ENCODE measurements at regions not wholly inside any gene's neighbourhood (a gene's known extent, or its start where the extent isn't known, plus 50 kb on each side); places are given as distances from the start of the nearest gene placed in this dataset.
"Not testable (repeated sequence)": the region's sequence is repeated elsewhere in the genome, so short reads cannot be mapped to it uniquely, and the experiment has no call there.

DNA sequence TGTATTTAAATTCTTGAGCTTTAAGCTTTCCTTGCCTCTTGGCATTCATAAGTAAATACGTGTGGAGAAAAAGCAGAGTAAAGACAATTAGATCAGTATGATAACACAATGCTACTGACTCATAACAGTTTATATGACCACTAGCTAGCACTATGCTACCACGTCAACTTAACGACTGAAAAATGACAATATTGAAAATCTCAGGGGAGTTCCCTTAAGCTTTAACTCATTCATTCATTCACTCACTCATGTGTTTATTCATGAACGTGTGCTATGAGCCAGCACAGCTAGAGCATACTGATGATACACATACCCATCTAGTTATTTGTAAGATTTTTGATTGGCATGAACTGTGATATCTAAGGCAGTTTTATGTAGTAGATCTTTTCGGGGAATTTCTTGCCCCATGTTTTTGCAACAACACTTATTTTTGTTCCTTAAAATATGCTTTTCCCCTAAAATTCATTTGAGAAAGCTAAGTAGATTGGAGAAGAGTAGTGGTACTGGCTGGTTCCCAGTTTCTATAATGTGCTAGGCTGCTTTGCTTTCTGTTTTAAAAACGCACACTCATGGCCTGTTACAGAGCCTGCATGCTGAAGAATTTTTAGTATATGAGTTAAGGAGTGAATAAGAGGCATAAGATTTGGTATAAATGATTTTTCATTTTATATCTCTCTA, 57.4 kb upstream of the ACBD5 start:
- peak overlapping the region; percentile 54 to 71 for H3K27ac ChIP-seq (ENCODE audit: low read depth in 1 of 2, low read length in 2 of 2)
- Mint-ChIP-seq H3K4me3 (peak overlapping the region in 1 of 2 donors; percentile 80), H3K27ac (peak overlapping the region; percentile 84 to 94 (median 91)), H3K27me3 (ENCODE audit: low read depth in 3 of 3) (peaks cover 0 to under 1% (median 0%) of the 10 kb centered on the region in 3 donors), H3K4me1 (peaks cover 18% of the 10 kb centered on the region), H3K9me3 (peaks cover 0 to 12% (median 0%) of the 10 kb centered on the region in 7 donors), H3K36me3 (no peaks in the 10 kb centered on the region)
- no peak overlapping the region for H2AFZ ChIP-seq (ENCODE audit: insufficient read depth, low read depth, low read length, poor library complexity, severe bottlenecking)
- no peaks in the 10 kb centered on the region for H4K20me1 ChIP-seq (ENCODE audit: insufficient read depth, low read length)
- peak overlapping the region; percentile 4 for H3K9ac ChIP-seq (ENCODE audit: insufficient read depth, low read length, poor library complexity, severe bottlenecking)
- H3K36me3 ChIP-seq (replicated peaks in 1 of 2; ENCODE audit: control insufficient read depth in 1 of 2, insufficient read depth in 2 of 2, low read length in 2 of 2) = no peaks in the 10 kb centered on the region
- H3K79me2 ChIP-seq (ENCODE audit: insufficient read depth, low read length) = no peaks in the 10 kb centered on the region
- H3K27me3 ChIP-seq (ENCODE audit: control insufficient read depth in 2 of 2, insufficient read depth in 2 of 2, low read length in 2 of 2) = no peaks in the 10 kb centered on the region
- TF ChIP-seq, protein P1, sequence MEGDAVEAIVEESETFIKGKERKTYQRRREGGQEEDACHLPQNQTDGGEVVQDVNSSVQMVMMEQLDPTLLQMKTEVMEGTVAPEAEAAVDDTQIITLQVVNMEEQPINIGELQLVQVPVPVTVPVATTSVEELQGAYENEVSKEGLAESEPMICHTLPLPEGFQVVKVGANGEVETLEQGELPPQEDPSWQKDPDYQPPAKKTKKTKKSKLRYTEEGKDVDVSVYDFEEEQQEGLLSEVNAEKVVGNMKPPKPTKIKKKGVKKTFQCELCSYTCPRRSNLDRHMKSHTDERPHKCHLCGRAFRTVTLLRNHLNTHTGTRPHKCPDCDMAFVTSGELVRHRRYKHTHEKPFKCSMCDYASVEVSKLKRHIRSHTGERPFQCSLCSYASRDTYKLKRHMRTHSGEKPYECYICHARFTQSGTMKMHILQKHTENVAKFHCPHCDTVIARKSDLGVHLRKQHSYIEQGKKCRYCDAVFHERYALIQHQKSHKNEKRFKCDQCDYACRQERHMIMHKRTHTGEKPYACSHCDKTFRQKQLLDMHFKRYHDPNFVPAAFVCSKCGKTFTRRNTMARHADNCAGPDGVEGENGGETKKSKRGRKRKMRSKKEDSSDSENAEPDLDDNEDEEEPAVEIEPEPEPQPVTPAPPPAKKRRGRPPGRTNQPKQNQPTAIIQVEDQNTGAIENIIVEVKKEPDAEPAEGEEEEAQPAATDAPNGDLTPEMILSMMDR (IDR thresholded peaks at IDR 0.05) = no peak
- DNase-seq = peak in 2 of 3 donors; percentile 30 to 43
- no peaks in the 10 kb centered on the region for H3K9me3 ChIP-seq (replicated peaks in 1 of 2; ENCODE audit: control insufficient read depth in 1 of 2, insufficient read depth in 1 of 2, low read length in 2 of 2)
- peaks cover 11 to 12% of the 10 kb centered on the region in 2 donors for H3K4me1 ChIP-seq (ENCODE audit: control insufficient read depth in 1 of 2, insufficient read depth in 2 of 2, low read length in 2 of 2)
- WGBS (ENCODE audit: insufficient coverage) = no CpG with 5 or more reads among the region's 6 CpGs
- H3K4me2 ChIP-seq (replicated peaks; ENCODE audit: extremely low read depth, low read length, poor library complexity, severe bottlenecking) = peak overlapping the region; percentile 40
- peak overlapping the region in 1 of 3 experiments; percentile 23 for H3K4me3 ChIP-seq (replicated peaks in 1 of 3; ENCODE audit: low read depth in 2 of 3, low read length in 3 of 3)
- intact Hi-C loops (cut with micrococcal nuclease) = no loop called here

DNA sequence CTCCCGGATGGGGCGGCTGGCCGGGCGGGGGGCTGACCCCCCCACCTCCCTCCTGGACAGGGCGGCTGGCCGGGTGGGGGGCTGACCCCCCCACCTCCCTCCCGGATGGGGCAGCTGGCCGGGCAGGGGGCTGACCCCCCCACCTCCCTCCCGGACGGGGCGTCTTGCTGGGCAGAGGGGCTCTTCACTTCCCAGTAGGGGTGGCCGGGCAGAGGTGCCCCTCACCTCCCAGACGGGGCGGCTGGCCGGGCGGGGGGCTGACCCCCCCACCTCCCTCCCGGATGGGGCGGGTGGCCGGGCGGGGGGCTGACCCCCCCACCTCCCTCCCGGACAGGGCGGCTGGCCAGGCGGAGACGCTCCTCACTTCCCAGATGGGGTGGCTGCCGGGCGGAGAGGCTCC, 55.7 kb upstream of the ACBD5 start:
- H3K36me3 ChIP-seq (replicated peaks in 1 of 2; ENCODE audit: control insufficient read depth in 1 of 2, insufficient read depth in 2 of 2, low read length in 2 of 2); intact Hi-C loops (cut with micrococcal nuclease); DNase-seq; H3K79me2 ChIP-seq (ENCODE audit: insufficient read depth, low read length); H3K4me2 ChIP-seq (replicated peaks; ENCODE audit: extremely low read depth, low read length, poor library complexity, severe bottlenecking); H3K27ac ChIP-seq (ENCODE audit: low read depth in 1 of 2, low read length in 2 of 2); H3K9ac ChIP-seq (ENCODE audit: insufficient read depth, low read length, poor library complexity, severe bottlenecking); H3K27me3 ChIP-seq (ENCODE audit: control insufficient read depth in 2 of 2, insufficient read depth in 2 of 2, low read length in 2 of 2); H3K4me3 Mint-ChIP-seq; H3K36me3 Mint-ChIP-seq; H2AFZ ChIP-seq (ENCODE audit: insufficient read depth, low read depth, low read length, poor library complexity, severe bottlenecking); H3K9me3 ChIP-seq (replicated peaks in 1 of 2; ENCODE audit: control insufficient read depth in 1 of 2, insufficient read depth in 1 of 2, low read length in 2 of 2); H3K4me3 ChIP-seq (replicated peaks in 1 of 3; ENCODE audit: low read depth in 2 of 3, low read length in 3 of 3); H4K20me1 ChIP-seq (ENCODE audit: insufficient read depth, low read length); H3K27me3 Mint-ChIP-seq (ENCODE audit: low read depth in 3 of 3); H3K27ac Mint-ChIP-seq: not testable (repeated sequence)
- Mint-ChIP-seq H3K4me1 (peaks cover 23% of the 10 kb centered on the region), H3K9me3 (peaks cover 0 to 12% (median 0%) of the 10 kb centered on the region in 7 donors)
- H3K4me1 ChIP-seq (ENCODE audit: control insufficient read depth in 1 of 2, insufficient read depth in 2 of 2, low read length in 2 of 2) = peaks cover 11 to 12% of the 10 kb centered on the region in 2 donors
- 60% methylated on average over 1 of the region's 26 CpGs for WGBS (ENCODE audit: insufficient coverage)

DNA sequence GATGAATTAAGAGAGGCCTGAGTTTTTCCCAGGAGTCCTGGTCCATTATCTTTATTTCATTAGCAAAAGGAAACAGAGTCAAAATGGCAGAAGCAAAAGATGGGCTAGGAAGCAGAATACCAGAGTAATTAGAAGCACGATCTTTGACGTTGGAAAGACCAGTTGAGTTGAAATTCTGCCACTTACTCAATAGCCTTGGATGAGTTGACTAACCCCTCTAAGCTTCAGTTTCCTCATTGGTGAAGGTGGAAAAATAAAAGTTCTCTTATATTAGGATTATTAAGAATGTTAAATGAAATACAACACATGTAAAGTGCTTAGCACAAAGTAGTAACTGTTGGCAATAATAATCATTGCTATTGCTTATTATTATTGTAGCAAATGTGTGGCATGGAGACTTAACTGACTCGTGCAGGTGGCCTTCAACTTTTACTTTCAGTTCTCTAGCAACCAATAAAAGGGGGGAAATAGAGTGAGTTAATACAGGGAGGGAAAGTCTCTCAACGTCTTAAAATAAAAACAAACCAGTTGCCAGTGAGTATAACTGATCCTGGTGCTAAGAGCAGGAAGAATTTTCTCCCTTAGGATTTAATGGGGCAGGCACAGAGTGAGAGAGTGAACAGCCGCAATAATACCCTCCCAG, 50.8 kb upstream of the ACBD5 start:
- H3K9ac ChIP-seq (ENCODE audit: insufficient read depth, low read length, poor library complexity, severe bottlenecking); H4K20me1 ChIP-seq (ENCODE audit: insufficient read depth, low read length); intact Hi-C loops (cut with micrococcal nuclease); H3K4me1 ChIP-seq (ENCODE audit: control insufficient read depth in 1 of 2, insufficient read depth in 2 of 2, low read length in 2 of 2); H3K9me3 ChIP-seq (replicated peaks in 1 of 2; ENCODE audit: control insufficient read depth in 1 of 2, insufficient read depth in 1 of 2, low read length in 2 of 2); H3K79me2 ChIP-seq (ENCODE audit: insufficient read depth, low read length); H3K9me3 Mint-ChIP-seq; H3K27me3 Mint-ChIP-seq (ENCODE audit: low read depth in 3 of 3); H3K36me3 Mint-ChIP-seq; H3K36me3 ChIP-seq (replicated peaks in 1 of 2; ENCODE audit: control insufficient read depth in 1 of 2, insufficient read depth in 2 of 2, low read length in 2 of 2); H3K27me3 ChIP-seq (ENCODE audit: control insufficient read depth in 2 of 2, insufficient read depth in 2 of 2, low read length in 2 of 2): not testable (repeated sequence)
- DNase-seq = peak in 1 of 3 donors; percentile 7
- Mint-ChIP-seq H3K4me3 (peak overlapping the region; percentile 24 to 53), H3K27ac (peak overlapping the region in 1 of 7 donors; percentile 54), H3K4me1 (peaks cover 10% of the 10 kb centered on the region)
- Histone ChIP-seq H3K27ac (ENCODE audit: low read depth in 1 of 2, low read length in 2 of 2) (peak overlapping the region in 1 of 2 donors; percentile 54), H2AFZ (ENCODE audit: insufficient read depth, low read depth, low read length, poor library complexity, severe bottlenecking) (peak overlapping the region; percentile 69), H3K4me2 (replicated peaks; ENCODE audit: extremely low read depth, low read length, poor library complexity, severe bottlenecking) (peak overlapping the region; percentile 34), H3K4me3 (replicated peaks in 1 of 3; ENCODE audit: low read depth in 2 of 3, low read length in 3 of 3) (peak overlapping the region in 2 of 3 experiments; percentile 10 to 56)
- WGBS (ENCODE audit: insufficient coverage) = no CpG with 5 or more reads among the region's 5 CpGs

All from CD14-positive monocyte (primary cell).